ENCODE measurements at regions not wholly inside any gene's neighbourhood (a gene's known extent, or its start where the extent isn't known, plus 50 kb on each side); places are given as distances from the start of the nearest gene placed in this dataset.

GRCh38 chr18:45201029-45201428 is 414.2 kb upstream of the SLC14A2 start:
- no peak for ATAC-seq

More at GRCh38 chr18:45201029-45201428, 414.2 kb upstream of the SLC14A2 start:
- Histone ChIP-seq H3K27me3 (ENCODE audit: insufficient read depth, low read length) (no peaks in the 10 kb centered on the region), H3K4me3 (replicated peaks in 1 of 2; ENCODE audit: low read depth in 1 of 2, low read length in 2 of 2) (no peak overlapping the region), H2AFZ (ENCODE audit: low read depth, low read length, poor library complexity, severe bottlenecking) (no peak overlapping the region), H3K36me3 (ENCODE audit: control insufficient read depth in 1 of 2, insufficient read depth in 2 of 2, low read length in 2 of 2) (no peaks in the 10 kb centered on the region), H3K79me2 (ENCODE audit: insufficient read depth, low read length) (no peaks in the 10 kb centered on the region), H4K20me1 (ENCODE audit: insufficient read depth) (no peaks in the 10 kb centered on the region), H3K27ac (ENCODE audit: low read depth, low read length) (no peak overlapping the region), H3K4me1 (ENCODE audit: control insufficient read depth in 1 of 2, insufficient read depth in 2 of 2, low read length in 2 of 2) (no peaks in the 10 kb centered on the region), H3K9me3 (ENCODE audit: control insufficient read depth in 1 of 2, insufficient read depth in 1 of 2, low read depth in 1 of 2, low read length in 2 of 2) (peaks cover 0 to 11% of the 10 kb centered on the region in 2 experiments; a peak in 1 of 4 replicates), H3K4me2 (ENCODE audit: low read length) (no peak overlapping the region), H3K9me2 (ENCODE audit: insufficient read depth) (no peaks in the 10 kb centered on the region), H3K9ac (ENCODE audit: low read length) (no peak overlapping the region)
- TF ChIP-seq ZFX (IDR thresholded peaks at IDR 0.05) (no peak), SP1 (IDR thresholded peaks at IDR 0.05; ENCODE audit: low read depth) (no peak), RAD21 (IDR thresholded peaks at IDR 0.05; ENCODE audit: low read depth) (no peak), ATF3 (IDR thresholded peaks at IDR 0.05) (no peak), FOSL1 (IDR thresholded peaks at IDR 0.05; ENCODE audit: low read depth) (no peak), EZH2 (IDR thresholded peaks at IDR 0.05) (no peak), ELF1 (IDR thresholded peaks at IDR 0.05; ENCODE audit: borderline replicate concordance, low read depth) (no peak), CTCF (IDR thresholded peaks at IDR 0.05 in 2 of 3, conservative IDR thresholded peaks at IDR 0.05 in 1 of 3; ENCODE audit: borderline replicate concordance in 1 of 3, insufficient read depth in 1 of 3, low read depth in 2 of 3, low read length in 2 of 3) (no peak), POLR2A (IDR thresholded peaks at IDR 0.05; ENCODE audit: borderline replicate concordance, extremely low read depth, insufficient read depth, insufficient read length) (no peak), MAX (IDR thresholded peaks at IDR 0.05) (no peak), YY1 (IDR thresholded peaks at IDR 0.05; ENCODE audit: extremely low read depth, insufficient replicate concordance, low read depth, low read length) (no peak), ZBTB33 (IDR thresholded peaks at IDR 0.05; ENCODE audit: extremely low read depth, insufficient replicate concordance, low read length) (no peak), POLR2AphosphoS5 (IDR thresholded peaks at IDR 0.05; ENCODE audit: low read depth, low read length) (no peak)
- POLR2A ChIA-PET: no interaction called here
- no peak for DNase-seq (ENCODE audit: low read depth, low spot score)
- no TSS peak for BruUV-seq (replicated peaks)
- intact Hi-C loops (cut with micrococcal nuclease): no loop called here
- CTCF ChIA-PET: no interaction called here
- RAD21 ChIA-PET (ENCODE audit: low non-redundant PET in 1 of 2, low total read pairs in 2 of 2, uncharacterized antibody in 2 of 2, unreplicated experiment in 2 of 2): no interaction called here
